ENCODE measurements at regions not wholly inside any gene's neighbourhood (a gene's known extent, or its start where the extent isn't known, plus 50 kb on each side); places are given as distances from the start of the nearest gene placed in this dataset.

DNA sequence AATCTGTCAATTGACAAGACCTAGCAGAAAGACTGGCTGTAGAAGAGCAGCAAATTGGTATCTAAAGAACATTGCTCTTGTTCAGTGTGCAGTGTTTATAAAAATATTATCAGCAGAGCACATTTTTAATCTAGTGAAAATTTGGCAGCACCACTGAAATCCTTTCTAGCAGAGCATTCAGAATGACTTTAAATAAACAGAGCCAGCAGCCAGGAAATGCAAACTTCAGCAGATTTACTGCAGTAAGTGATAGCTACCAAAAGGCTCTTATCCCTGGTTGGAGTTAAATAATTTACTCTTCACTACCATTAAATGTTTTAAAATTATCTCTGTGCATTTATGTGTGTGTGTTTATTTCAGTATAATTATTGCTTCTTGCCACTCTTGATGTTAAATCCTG lies 590.9 kb upstream of the CITED2 start:
- Histone ChIP-seq H3K4me1 (ENCODE audit: insufficient read depth, poor library complexity, severe bottlenecking) (peaks cover 2% of the 10 kb centered on the region), H3K36me3 (ENCODE audit: low read depth) (no peaks in the 10 kb centered on the region), H3K27ac (ENCODE audit: poor library complexity, severe bottlenecking) (no peak overlapping the region), H3K27me3 (ENCODE audit: insufficient read depth, poor library complexity, severe bottlenecking) (no peaks in the 10 kb centered on the region), H3K4me3 (ENCODE audit: severe bottlenecking) (no peak overlapping the region), H3K9me3 (ENCODE audit: severe bottlenecking) (no peaks in the 10 kb centered on the region)
- no peak for DNase-seq (ENCODE audit: low spot score)
- no peak for ATAC-seq (ENCODE audit: low read depth)
- TF ChIP-seq, protein P1, sequence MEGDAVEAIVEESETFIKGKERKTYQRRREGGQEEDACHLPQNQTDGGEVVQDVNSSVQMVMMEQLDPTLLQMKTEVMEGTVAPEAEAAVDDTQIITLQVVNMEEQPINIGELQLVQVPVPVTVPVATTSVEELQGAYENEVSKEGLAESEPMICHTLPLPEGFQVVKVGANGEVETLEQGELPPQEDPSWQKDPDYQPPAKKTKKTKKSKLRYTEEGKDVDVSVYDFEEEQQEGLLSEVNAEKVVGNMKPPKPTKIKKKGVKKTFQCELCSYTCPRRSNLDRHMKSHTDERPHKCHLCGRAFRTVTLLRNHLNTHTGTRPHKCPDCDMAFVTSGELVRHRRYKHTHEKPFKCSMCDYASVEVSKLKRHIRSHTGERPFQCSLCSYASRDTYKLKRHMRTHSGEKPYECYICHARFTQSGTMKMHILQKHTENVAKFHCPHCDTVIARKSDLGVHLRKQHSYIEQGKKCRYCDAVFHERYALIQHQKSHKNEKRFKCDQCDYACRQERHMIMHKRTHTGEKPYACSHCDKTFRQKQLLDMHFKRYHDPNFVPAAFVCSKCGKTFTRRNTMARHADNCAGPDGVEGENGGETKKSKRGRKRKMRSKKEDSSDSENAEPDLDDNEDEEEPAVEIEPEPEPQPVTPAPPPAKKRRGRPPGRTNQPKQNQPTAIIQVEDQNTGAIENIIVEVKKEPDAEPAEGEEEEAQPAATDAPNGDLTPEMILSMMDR (IDR thresholded peaks at IDR 0.05; ENCODE audit: poor library complexity, severe bottlenecking), result no peak

- H3K4me1 ChIP-seq (ENCODE audit: insufficient read depth, poor library complexity, severe bottlenecking), result no peaks in the 10 kb centered on the region
- H3K27me3 ChIP-seq (ENCODE audit: insufficient read depth, poor library complexity, severe bottlenecking), result no peaks in the 10 kb centered on the region
- no peaks in the 10 kb centered on the region for H3K36me3 ChIP-seq (ENCODE audit: low read depth)
- H3K4me3 ChIP-seq (ENCODE audit: severe bottlenecking), result no peak overlapping the region
- TF ChIP-seq, protein P1 (IDR thresholded peaks at IDR 0.05; ENCODE audit: poor library complexity, severe bottlenecking), result no peak
- no peak overlapping the region for H3K27ac ChIP-seq (ENCODE audit: poor library complexity, severe bottlenecking)
- ATAC-seq (ENCODE audit: low read depth) (no peak), DNase-seq (ENCODE audit: low spot score) (no peak)
- H3K9me3 ChIP-seq (ENCODE audit: severe bottlenecking), result no peaks in the 10 kb centered on the region
These were observed 590.3 kb upstream of the CITED2 start for GRCh38 chr6:139964737-139965136.

DNA sequence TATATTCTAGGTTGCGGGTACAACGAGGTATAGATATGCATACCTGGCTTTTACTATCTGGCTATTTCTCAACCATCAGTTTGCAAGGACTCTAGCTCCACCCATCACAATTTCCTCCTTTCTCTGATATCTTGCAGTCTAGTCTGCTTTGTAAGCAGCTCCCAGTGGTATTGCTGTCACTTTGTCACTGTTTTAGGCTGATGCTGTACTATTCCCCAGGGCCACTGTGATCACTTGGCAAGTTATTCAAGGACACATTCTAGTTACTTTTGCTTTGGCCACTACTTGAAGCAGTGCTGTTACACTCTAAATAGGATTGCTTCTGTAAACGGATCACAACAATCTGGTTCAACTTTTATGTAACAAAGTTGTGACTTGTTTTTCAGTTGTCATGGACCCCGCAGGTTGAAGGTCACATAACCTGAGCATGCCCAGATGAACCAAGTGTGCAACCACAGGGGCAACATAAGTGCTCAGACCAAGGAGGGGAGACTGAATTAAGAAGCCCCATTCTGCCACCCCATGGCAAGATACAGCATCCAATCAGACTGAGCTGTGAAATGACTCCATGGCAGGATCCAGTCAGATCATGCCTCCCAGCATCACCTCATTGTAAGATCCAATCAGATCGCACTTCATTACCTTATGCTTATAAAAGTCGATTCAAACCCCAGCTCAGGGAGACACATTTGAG lies 588.4 kb upstream of the CITED2 start:
- Histone ChIP-seq H3K4me3 (ENCODE audit: severe bottlenecking) (no peak overlapping the region), H3K27me3 (ENCODE audit: insufficient read depth, poor library complexity, severe bottlenecking) (no peaks in the 10 kb centered on the region), H3K4me1 (ENCODE audit: insufficient read depth, poor library complexity, severe bottlenecking) (no peaks in the 10 kb centered on the region), H3K36me3 (ENCODE audit: low read depth) (no peaks in the 10 kb centered on the region), H3K27ac (ENCODE audit: poor library complexity, severe bottlenecking) (no peak overlapping the region), H3K9me3 (ENCODE audit: severe bottlenecking) (peaks cover 2% of the 10 kb centered on the region)
- DNase-seq (ENCODE audit: low spot score) (no peak), ATAC-seq (ENCODE audit: low read depth) (no peak)
- TF ChIP-seq, protein P1 (IDR thresholded peaks at IDR 0.05; ENCODE audit: poor library complexity, severe bottlenecking), result no peak

GRCh38 chr6:139961190-139961589 lies 586.7 kb upstream of the CITED2 start:
- Histone ChIP-seq H3K27me3 (ENCODE audit: insufficient read depth, poor library complexity, severe bottlenecking) (no peaks in the 10 kb centered on the region), H3K36me3 (ENCODE audit: low read depth) (no peaks in the 10 kb centered on the region), H3K9me3 (ENCODE audit: severe bottlenecking) (peaks cover 9% of the 10 kb centered on the region), H3K4me1 (ENCODE audit: insufficient read depth, poor library complexity, severe bottlenecking) (no peaks in the 10 kb centered on the region), H3K27ac (ENCODE audit: poor library complexity, severe bottlenecking) (no peak overlapping the region), H3K4me3 (ENCODE audit: severe bottlenecking) (no peak overlapping the region)
- DNase-seq (ENCODE audit: low spot score), result no peak
- no peak for ATAC-seq (ENCODE audit: low read depth)
- TF ChIP-seq, protein P1 (IDR thresholded peaks at IDR 0.05; ENCODE audit: poor library complexity, severe bottlenecking), result no peak

DNA sequence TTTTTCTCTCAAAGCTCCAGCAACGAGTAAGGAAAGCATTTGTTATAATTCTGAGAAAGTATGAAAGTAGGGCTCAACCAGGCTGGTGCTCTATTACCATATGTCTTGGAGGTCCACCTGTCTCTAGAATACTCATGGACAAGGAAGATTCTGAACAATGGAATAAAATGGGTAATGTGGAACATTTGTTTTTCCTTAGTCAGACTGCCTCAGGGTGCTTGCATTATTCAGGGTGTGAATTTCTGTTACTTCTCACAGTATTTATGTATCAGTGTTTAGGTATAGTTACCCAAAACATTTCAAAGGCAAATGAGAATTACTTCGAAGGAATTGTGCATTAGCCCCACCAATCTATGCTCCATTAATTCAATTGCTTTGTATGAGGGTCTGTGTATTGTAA lies 586.2 kb upstream of the CITED2 start:
- ATAC-seq (ENCODE audit: low read depth) (no peak), DNase-seq (ENCODE audit: low spot score) (no peak)
- no peaks in the 10 kb centered on the region for H3K4me1 ChIP-seq (ENCODE audit: insufficient read depth, poor library complexity, severe bottlenecking)
- H3K27me3 ChIP-seq (ENCODE audit: insufficient read depth, poor library complexity, severe bottlenecking), result no peaks in the 10 kb centered on the region
- no peaks in the 10 kb centered on the region for H3K36me3 ChIP-seq (ENCODE audit: low read depth)
- peaks cover 9% of the 10 kb centered on the region for H3K9me3 ChIP-seq (ENCODE audit: severe bottlenecking)
- H3K4me3 ChIP-seq (ENCODE audit: severe bottlenecking), result no peak overlapping the region
- no peak overlapping the region for H3K27ac ChIP-seq (ENCODE audit: poor library complexity, severe bottlenecking)
- TF ChIP-seq, protein P1 (IDR thresholded peaks at IDR 0.05; ENCODE audit: poor library complexity, severe bottlenecking), result no peak

Data from RWPE2 (cell line).